GM18505 (cell line): ENCODE measurements at regions not wholly inside any gene's neighbourhood (a gene's known extent, or its start where the extent isn't known, plus 50 kb on each side); places are given as distances from the start of the nearest gene placed in this dataset.

ENCODE experiments used
- ATAC-seq: cut with Tn5 transposase; IDR thresholded peaks from one replicate; pipeline ENCODE4 v1.9.1; 2021; ENCODE audit not compliant: unreplicated experiment
- POLR2A ChIP-seq: IDR thresholded peaks from 4 replicates; pipeline ENCODE4 v1.6.1; 2011; ENCODE audit warnings: borderline replicate concordance; ENCODE audit not compliant: insufficient read depth, insufficient read length; ENCODE audit errors: extremely low read depth

DNA sequence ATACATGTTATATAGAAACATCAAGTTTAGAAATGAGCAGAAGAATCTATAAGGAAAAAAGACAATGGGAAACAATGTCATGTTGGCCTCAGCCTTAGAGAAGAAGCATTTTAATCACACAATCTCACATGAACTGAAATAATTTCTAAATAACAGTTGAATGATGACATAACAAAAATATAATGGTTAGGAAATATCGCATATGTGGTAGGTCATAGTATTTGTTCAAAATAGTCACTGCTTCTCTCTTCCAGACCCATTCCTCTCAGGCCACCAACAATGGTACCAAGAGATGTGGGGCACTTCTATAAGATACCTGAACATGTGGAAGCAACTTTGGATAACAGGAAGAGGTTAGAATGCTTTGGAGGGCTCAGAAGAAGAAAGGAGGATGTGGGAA is 195.7 kb upstream of the PDZRN3 start:
- no peak for ATAC-seq

DNA sequence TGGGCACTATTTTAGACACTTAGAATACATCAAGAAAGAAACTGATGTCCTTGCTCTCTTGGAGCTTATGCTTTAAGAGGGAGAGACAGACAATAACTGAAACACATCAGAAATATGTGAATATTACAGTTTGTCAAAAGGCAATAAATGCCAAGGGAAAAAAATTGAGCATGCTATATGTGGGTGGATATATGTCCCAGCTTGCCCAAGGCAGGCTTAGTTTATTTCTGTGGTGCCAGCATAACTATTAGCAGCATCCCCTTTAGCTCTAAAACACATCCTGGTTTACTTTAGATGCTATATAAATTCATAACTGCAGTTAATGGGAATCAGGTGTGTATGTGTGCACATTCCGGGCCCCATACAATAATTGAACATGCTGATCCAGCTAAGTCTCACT is 191.2 kb upstream of the PDZRN3 start:
- TF ChIP-seq POLR2A = no peak
- no peak for ATAC-seq

More for the DNA sequence above, 195.7 kb upstream of the PDZRN3 start:
- no peak for TF ChIP-seq POLR2A

DNA sequence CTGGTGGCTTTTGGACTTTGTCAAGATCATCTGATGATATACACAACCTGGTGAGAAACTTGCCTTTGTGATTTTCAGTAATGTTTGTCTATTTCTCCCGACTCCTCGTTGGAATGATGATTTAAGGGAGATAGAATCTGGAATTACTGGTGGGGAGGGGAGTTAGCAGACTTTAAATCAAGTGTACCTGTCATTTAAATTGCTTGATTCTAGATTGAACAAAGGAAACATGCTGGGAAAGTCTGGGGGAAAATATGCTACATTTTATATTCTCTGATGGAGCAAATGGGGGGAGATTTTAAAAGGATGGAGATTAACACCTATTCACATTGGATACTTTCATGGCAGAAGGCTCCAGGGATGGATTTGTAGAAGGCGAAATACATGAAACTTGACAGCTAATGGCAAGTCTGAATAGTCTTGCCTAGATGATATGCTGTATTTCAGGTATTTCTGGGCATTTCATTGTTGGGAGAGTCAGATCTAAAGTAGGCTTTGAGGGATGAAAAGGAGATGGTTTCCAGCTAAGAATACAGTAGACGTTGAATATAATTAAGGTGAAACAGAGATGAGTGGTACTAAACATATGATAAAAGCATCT is 189.1 kb upstream of the PDZRN3 start:
- ATAC-seq = no peak
- no peak for TF ChIP-seq POLR2A

DNA sequence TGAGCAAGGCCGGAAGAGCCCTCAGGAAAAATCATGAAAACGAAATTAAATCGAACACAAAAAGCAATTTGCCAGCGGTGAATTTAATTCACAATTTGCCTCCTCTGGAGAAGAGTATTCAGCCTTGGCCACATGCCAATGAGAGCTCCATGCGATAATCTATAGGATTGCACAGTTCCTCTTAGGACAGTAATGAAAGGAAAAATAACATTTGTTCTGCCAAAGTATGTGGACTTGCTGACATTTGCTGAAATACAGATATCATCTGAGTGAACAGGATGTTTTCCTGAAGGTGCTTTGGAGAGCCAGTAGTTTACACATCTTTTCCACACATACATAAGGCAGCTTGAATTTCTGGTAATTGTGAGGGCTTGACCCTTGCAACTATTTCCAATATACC is 188.6 kb upstream of the PDZRN3 start:
- ATAC-seq = no peak
- no peak for TF ChIP-seq POLR2A

DNA sequence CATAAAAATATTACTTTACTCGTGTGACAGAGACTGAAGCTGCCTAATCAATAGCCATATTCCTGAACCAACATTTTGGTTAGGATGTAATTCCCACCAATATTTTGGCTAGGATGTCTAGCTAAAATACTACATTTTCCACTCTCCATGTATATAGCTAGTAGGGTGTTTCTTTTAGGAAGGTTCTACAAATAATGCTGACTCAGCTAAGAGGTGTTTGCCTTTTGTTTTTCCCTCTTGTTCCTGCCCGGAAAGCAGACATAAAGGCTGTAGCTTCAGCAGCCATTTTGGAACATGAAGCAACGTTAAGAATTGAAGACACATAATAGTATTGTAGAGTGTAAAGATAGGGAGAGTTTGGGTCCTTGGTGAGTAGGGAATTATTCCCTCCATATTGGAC is 187.3 kb upstream of the PDZRN3 start:
- no peak for ATAC-seq
- no peak for TF ChIP-seq POLR2A

DNA sequence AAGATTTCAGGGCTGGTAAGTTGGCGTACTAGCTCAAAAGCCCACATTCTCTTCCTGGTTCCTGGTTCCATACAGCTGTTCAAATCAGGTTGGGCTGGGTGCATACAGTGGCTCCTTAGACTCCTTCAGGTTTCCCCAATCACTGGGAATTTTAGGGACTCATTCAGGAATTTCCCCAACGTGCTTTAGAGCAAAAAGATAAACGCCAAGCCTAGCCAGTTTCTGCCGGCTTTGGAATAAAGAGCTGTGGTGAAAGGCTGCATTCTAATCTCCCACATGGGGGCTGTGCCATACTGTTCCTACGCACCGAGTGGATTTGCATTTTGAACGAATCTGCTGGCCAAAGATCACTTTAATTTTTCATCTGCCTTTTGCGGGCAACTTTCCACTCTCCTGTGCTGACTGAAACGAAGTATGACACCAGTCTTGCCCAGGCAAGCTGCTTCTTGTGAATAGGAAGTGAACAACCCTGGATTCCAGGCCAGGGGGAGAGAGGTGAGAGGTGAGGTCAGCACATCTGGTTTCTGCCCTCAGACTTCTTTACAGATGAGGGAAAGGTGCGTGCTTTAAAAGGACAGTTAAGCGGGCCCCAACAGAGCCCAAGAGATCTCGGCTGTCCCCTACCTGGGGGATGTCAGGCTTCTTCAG is 184.2 kb upstream of the PDZRN3 start:
- ATAC-seq = no peak
- TF ChIP-seq POLR2A = no peak

DNA sequence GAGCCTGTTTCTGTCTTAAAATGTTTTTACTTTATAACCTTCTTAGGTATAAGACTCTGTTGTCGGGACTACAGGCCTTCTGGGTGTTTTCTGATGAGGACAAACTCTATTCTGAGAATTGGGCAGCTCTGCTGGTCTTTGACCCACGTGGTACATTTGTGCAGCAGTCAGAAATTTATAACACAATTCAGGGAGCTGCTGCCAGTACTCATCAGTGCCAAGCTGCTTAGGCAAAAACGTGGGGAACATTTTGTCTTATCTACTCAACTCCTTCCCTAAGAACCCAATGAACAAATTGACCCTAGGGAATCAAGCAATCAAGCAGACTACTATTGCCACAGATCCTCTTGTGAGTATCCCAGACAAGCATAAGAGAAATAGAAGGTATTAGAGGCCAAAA is 180.7 kb upstream of the PDZRN3 start:
- TF ChIP-seq POLR2A = no peak
- ATAC-seq = no peak

DNA sequence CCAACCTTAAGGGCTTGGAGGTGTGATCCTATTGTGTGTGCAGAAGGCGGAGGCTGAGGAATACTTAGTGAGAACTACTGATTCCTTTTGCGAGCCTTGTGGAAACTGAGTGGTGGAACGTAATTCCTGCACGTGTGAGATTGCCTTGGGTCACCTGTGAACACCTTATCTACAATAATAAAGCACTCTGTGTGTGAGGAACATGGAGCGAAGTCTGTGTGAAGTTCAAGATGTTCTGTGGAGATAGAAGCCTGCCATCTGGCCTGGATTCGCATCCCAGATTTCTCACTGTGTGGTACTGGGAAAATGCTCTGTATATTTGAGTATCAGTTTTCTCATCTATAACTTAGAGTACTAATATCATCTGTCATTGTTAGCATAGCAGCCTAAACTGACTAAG is 179.5 kb upstream of the PDZRN3 start:
- no peak for ATAC-seq
- TF ChIP-seq POLR2A = no peak

DNA sequence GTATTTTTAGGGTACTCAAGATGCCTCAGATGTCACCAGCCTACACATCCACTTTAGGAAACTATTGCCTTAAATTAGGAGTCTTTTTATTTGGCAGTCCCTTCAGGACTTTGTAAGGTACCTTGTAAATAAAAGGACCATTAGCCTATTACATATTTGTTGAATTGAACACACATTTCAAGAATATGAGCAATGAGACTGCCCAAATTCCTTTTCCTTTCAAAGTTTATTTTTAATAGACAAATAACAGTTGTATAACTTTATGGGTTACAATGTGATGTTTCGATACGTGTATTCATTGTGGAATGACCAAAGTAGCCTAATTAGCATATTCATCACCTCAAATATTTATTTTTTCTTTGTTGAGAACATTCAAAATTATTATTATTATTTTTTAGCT is 176.7 kb upstream of the PDZRN3 start:
- ATAC-seq = no peak
- TF ChIP-seq POLR2A = no peak

DNA sequence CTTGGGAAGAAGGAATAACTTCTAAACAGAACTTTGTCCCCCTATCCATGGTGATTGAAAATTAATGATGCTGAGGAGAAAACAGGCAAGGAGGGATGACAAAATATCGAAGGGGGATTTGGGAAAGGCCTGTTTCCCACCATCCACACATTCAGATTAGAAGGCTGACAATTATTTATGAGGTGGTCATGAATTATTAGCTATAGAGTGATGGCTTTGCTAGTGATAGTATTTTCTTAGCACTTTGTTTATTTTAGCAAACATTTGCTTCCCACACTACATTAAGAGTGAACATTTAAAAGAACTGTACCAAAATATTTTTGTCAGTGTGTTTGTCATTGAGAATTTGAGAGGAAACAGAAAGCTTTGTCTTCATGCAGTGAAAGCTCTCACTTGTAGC is 172.6 kb upstream of the PDZRN3 start:
- ATAC-seq = no peak
- no peak for TF ChIP-seq POLR2A

DNA sequence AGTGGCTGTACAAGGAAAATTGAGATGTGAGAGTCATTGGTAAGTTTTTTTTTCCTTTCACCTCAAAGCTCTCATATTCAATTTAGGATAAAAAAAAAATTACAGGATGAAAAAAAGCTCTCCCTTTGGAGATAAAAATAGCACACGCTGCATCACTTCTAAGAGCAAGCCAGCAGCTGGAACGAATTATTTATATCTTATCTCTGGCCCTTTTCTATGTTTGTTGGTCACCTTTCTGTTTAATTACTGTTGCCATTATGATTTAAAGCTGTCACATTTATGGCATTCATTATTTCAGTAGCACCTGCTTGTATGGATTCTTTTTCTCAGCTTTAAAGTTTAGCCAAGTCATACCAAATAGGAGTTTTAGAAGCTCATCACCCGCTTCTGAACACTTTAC is 171.6 kb upstream of the PDZRN3 start:
- no peak for ATAC-seq
- no peak for TF ChIP-seq POLR2A

DNA sequence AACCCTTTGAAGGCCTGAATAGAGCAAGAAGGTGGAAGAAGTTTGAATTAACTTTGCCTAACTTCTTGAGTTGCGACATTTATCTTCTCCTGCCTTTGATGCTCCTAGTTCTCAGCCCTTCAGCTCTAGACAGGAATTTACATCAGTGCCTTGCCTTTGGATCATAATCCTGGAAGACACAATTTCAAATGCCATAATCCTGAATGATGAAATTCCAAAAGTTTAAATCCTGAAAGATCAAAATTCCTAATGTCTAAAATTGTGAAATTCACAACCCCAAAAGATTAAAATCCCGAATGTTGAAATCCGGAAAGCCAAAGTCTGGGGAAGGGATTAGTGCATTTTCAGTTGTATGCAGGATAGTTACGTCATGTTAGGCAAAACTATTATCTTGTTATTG is 166.6 kb upstream of the PDZRN3 start:
- ATAC-seq = no peak
- TF ChIP-seq POLR2A = no peak

DNA sequence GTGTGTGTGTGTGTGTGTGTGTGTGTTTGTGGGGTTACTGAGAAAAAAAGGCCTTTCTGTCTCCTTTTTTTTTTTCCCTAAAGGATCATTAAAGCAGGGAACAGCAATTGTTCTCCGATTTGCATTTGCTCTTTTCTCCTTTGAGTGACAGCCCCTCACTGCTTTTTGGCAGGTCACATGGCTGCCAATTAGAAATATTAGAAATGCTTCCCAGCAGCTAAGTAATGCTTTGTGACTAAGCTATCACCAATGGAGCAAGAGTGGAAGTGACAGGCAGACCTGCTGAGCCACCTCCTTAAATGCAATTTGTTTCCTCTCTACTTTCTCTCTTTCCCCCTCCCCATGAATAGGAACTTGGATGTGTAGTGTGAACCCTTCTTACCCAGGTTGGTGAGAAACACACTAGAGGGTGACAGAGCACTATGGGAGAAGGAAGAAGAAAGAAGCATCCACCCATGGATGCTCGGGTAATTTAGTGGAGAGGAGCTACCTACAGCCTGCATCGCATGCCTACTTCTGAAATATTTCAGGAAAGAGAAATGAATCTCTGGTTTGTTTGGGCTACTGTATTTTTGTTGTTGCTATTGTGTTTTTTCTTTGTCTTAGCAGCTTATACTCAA is 165.2 kb upstream of the PDZRN3 start:
- no peak for TF ChIP-seq POLR2A
- ATAC-seq = no peak

DNA sequence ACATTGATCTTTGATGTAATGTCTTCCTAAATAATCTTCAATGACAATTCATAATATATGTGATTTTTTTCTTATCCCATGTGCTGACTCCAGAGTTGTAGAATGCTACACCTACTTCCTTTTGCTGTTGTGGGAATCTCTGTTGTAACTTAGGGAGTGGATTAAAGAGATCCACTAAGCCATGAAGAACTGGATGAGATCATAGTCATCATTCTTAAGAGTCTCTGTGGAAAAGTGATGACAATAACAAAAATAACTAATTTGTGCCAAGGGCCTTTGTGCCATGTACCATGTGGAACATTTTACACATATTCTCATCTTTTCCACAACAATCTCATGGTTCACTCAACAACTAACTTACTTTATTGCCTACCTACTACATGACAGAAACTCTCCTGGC is 162.9 kb upstream of the PDZRN3 start:
- no peak for ATAC-seq
- no peak for TF ChIP-seq POLR2A
